ENCODE measurements at regions not wholly inside any gene's neighbourhood (a gene's known extent, or its start where the extent isn't known, plus 50 kb on each side); places are given as distances from the start of the nearest gene placed in this dataset.

GRCh38 chr4:151908201-151908600 lies 147.4 kb upstream of the GATB start:
- no peak for DNase-seq (ENCODE audit: low read depth in 2 of 2, low spot score in 1 of 2)

DNA sequence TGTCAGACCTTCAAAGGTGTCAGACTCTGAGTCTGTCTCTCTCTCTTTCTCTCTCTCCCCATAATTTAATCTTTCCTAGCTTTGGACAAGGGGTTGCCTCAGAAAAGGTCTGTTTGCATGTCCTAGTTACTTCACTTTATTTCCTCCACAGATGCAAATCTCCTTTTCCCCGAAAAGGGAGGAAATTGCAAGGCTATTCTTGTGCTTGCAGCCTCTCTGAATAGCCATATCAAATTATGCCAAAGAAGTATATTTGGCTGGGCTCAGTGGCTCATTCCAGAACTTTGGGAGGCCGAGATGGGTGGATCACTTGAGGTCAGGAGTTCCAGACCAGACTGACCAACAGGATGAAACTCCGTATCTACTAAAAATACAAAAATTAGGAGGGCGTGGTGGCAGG lies 145.6 kb upstream of the GATB start:
- no peak for DNase-seq (ENCODE audit: low read depth in 2 of 2, low spot score in 1 of 2)

DNA sequence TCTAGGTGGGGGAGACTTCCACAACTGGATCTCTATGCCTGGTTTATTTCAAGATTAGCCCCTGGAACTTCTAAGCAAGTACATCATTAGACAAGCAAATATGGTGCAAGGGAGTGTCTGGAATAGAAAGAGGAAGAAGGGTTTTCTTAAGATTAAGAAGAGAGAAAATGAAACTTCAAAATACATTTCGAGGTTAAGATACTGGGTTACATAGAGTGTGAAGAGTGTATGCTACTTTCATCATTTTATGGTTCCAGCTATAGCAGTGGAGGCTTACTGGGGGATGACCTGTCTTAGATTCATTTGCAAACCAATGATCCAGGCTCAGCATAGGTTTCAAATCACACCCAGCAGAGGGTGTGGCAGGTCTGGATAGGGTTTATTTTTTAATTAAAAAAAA lies 144.4 kb upstream of the GATB start:
- DNase-seq (ENCODE audit: low read depth in 2 of 2, low spot score in 1 of 2) = no peak

- DNase-seq (ENCODE audit: low read depth in 2 of 2, low spot score in 1 of 2) = no peak
Measured at GRCh38 chr4:151901631-151902030, 140.8 kb upstream of the GATB start.

- DNase-seq (ENCODE audit: low read depth in 2 of 2, low spot score in 1 of 2) = no peak
Measured at GRCh38 chr4:151896880-151897279, 136.1 kb upstream of the GATB start.

GRCh38 chr4:151895671-151896070 lies 134.9 kb upstream of the GATB start:
- DNase-seq (ENCODE audit: low read depth in 2 of 2, low spot score in 1 of 2) = no peak

GRCh38 chr4:151894246-151894645 lies 133.4 kb upstream of the GATB start:
- no peak for DNase-seq (ENCODE audit: low read depth in 2 of 2, low spot score in 1 of 2)

DNA sequence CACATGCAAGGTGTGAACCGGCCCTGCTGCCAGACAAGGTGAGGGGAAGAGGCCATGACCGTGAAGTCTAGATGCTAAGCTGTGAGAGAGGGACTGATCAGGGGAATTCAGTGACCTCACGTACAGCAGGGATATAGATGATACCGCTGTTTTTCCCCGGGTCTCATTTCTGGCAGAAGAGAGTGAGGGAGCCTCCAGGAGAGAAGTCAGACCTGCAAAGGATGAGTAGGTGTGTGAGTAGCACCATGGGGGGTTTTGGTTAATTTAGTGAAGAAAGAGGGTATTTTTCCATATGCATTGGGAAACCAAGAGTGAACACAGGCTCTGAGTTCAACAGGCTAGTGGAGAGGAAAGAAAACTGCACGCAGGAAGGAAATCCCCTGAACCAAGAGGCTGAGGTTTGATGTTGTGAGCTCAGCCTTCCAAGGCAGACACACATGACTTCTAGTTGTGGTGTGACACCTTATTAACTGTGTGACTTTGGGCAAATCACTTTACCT lies 127.6 kb upstream of the GATB start:
- DNase-seq (ENCODE audit: low read depth in 2 of 2, low spot score in 1 of 2) = no peak

DNA sequence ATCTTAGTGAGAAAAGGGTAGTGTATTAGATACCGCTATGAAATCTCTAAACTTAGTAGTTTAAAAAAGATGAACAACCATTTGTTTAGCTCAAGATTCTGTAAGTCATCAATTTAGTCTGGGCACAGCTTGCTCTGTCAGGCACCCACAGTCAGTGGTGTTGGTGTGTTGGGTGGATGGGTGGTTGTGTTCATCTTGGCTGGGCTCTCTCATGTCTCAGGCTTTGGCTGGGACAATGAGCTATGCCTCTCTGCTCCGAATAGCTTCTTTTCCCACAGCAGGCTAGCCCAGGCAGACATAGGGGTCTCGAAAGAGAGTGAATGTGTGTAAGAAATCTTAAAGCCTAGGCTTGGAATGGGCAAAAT lies 127.0 kb upstream of the GATB start:
- no peak for DNase-seq (ENCODE audit: low read depth in 2 of 2, low spot score in 1 of 2)

DNA sequence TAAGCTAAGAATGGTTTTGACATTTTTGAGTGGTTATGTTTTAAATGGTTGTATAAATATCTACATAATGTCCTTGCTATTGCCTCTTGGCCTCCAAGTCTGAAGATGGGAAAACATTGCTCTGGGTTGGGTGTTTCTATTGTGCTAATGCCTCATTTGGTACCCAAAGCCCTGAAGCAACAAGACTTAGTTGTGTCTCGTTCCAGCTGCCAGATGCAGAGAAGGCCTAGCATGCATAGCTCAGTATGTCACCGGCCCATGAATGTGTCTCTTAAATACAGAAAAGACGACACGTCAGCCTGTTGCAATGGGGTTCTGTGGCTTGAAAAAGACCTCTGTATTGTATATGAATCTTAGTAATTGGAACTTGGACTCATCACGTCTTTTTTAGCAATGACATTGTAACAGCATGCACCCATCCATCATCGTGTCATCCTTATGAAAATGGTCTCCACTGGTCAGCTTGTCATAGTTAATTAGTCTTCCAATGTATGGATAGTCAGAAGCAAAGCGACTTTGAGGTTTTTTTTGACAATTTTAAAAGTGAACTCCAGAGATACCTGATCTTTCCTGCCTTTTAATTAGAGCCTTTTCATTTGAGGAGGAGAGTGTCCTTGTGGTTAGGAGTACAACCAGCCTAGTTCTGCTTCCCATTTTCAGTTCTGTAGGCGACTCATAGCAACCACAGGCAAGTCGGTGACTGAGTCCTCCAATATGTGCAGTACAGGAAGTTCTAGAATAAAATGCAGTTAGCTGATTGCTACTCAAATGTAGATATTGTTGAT lies 126.4 kb upstream of the GATB start:
- no peak for DNase-seq (ENCODE audit: low read depth in 2 of 2, low spot score in 1 of 2)

DNA sequence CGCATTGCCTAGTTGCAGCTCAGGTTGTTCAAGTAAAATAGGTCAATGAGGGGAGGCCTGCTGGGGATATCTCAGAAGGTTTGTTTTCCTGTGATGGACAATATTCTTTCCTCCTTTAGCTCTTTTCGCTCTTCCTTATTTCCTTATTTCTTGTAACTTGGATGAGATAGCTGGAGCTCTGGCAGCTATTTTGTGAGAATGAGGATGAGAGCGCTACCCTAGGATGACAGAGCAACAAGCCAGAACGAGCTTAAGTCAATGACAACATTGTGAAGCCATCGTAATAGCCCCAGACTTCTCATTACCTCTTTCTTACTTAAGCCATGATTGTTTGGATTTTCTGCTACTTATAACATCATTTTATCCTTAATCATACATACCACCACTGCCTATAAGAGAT lies 124.3 kb upstream of the GATB start:
- no peak for DNase-seq (ENCODE audit: low read depth in 2 of 2, low spot score in 1 of 2)

DNA sequence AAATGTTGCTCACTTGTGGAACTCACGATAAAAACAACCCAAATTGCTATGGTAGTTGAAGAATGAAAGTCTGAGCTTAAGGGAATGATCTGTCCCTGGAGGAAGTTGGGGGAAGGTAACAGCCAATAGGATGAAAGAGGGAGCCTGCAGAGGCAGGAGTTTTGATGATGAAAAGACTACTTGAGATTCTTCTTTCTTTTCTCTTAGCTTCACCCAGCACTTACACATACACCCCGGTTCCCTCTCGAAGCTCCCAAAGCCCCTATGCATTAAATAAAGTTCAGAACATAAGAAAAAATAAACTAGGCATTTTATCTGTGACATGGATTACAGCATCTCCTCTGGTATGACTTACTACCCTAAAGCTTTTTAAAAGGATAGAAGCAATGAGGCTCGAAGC lies 122.9 kb upstream of the GATB start:
- no peak for DNase-seq (ENCODE audit: low read depth in 2 of 2, low spot score in 1 of 2)

DNA sequence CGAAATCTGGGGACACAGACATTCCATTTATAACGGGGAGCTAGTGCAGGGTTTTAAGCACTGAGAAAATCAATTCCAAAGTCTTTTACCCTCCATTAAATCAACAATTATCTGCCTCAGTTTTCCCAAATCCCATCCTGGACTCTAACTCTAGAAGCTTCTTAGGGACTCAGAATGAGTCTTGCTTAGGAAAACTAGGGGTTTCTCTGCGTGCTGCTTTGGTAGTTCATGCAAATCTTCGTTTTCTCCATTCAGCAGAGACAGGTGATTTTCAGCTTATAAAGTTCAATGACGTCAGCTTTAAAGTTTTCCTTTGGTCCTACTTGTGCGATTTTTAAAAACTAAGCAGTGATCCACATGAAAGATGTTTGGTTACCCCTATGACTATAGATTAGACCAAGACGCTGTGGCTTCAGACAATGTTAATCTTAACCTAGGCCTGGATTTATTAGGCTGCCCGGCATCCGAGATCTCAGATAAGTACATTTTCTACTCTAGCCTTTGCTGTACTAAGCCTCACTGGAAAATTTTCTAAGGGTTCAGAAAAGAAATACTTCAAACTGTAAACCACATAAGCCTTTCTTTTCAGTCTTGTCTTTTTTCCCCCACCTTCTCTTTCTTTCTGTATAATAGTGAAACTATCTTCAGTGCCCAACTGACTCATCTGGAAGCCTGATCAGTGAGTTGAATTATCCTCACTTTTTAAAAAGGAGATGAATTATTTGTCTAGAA lies 121.4 kb upstream of the GATB start:
- DNase-seq (ENCODE audit: low read depth in 2 of 2, low spot score in 1 of 2) = no peak

DNA sequence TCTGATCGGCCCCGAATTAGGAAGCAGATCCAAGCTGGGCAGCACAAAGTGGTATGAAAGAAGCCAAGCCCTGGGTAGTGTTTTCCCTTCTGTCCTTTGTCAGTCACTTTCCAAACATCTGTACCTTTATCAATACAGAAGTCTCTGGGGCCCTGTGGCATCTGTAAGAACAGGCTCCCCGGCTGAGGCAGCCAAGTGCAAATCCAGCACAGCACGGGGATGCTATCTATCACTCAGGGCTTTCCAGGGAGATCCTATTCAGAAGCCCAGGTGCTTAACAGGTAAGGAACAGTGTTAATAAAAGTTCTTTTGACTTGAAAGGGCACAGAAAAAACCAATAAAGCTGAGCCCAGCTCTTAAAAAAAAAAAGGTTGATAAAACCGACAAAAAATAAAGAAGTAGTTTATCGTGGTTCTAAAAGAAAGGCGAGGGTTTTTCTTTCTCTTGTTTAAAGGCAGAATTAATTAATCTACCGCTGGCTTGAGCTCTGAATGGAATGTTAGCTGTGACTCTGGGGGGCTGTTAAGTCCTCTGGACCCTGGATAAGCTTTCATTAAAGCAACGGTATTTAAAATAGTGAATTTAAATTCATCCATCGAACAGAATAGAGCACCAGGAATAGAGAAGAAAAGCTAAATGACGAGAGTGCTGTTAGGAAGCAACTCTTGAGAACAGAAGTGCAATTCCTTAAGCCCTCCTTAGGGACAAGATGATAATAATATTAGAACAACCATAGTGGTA lies 119.1 kb upstream of the GATB start:
- no peak for DNase-seq (ENCODE audit: low read depth in 2 of 2, low spot score in 1 of 2)

DNA sequence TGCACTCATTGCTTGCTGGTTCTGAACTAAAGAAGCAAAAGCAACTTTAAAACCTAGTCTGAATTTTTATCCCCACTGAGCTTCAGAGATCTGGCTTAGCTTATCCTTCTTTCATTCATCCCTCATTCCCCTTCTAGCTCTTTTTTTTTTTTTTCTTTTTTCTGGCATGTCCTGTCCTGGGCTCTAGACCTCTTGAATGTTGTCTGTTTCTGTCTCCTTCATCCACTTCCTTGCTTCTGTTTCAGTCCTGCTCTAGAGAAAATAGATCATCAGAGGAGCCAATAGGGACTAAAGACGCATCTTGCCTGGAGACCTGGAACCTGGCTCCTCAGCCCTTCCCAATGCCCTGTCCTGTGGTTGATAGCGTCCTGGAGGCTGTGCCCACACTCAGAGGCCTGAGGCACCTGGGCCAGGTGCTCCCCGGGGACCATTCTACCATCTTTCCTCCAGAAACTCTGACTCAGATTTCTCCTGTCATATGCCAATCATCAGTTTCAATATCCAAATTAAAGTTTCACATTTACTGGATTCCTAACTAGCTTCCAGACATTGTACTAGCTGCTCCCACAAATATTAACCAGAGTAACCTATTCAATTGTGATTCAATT lies 115.7 kb upstream of the GATB start:
- no peak for DNase-seq (ENCODE audit: low read depth in 2 of 2, low spot score in 1 of 2)

DNA sequence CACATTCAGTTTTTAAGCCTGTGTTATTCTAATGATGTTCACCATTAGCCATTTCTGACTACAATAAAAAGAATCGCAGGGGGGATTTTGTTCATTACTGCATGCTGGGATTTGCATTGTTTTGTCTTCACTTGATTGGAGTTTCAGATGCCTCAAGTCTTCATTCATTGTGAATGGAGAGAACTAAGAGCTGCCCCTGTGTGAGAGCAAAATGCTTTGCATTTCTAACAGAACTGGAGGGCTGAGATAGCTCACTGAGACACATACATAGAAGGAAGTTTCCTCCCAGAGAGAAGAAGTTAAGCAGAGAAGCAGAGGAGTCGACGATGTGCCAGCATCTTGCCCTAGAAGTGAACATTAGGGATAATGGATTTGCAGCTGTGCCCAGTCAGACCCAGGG lies 113.5 kb upstream of the GATB start:
- DNase-seq (ENCODE audit: low read depth in 2 of 2, low spot score in 1 of 2) = no peak

DNA sequence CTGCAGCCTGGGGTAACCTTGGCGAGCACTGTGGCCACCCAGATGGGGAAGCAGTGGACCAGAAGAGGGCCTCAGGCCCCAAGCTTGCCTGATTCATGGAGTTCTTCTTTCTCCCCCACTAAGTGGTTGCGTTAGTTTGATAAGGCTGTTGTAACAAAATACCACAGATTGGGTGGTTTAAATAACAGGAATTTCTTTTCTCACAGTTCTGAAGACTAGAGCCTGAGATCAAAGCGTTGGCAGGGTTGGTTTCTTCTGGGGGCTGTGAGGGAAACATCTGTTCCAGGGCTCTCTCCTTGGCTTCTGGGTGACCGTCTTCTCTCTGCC lies 105.7 kb upstream of the GATB start:
- no peak for DNase-seq (ENCODE audit: low read depth in 2 of 2, low spot score in 1 of 2)

GRCh38 chr4:151865744-151866591 lies 105.2 kb upstream of the GATB start:
- no peak for DNase-seq (ENCODE audit: low read depth in 2 of 2, low spot score in 1 of 2)

DNA sequence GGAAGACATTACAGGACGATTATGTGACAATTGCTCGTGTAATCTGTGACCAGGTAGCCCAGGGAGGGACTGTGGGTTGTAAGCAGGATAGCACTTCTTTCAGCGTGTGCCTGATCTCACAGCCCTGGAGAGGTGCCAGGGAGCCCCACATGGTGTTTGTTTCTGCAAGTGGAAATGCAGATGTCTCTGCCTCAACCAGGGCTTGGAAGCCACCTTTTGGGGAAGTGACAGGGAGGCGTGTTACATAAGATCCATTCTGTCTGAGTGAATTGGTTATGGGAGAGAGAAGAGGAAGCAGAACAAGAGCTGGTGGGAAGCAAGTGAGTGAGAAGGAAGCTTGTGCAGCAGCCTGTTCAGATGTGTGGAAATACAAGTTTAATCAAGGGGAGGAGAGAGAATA lies 104.5 kb upstream of the GATB start:
- DNase-seq (ENCODE audit: low read depth in 2 of 2, low spot score in 1 of 2) = no peak

- DNase-seq (ENCODE audit: low read depth in 2 of 2, low spot score in 1 of 2) = no peak
Measured at GRCh38 chr4:151864068-151864467, 103.3 kb upstream of the GATB start.

- DNase-seq (ENCODE audit: low read depth in 2 of 2, low spot score in 1 of 2) = no peak
Measured at GRCh38 chr4:151862766-151863165, 102.0 kb upstream of the GATB start.
